NOMO-1 treated with DMSO at 0.1 percent for 48 hours (cell line): ENCODE measurements at regions not wholly inside any gene's neighbourhood (a gene's known extent, or its start where the extent isn't known, plus 50 kb on each side); places are given as distances from the start of the nearest gene placed in this dataset.
"Not testable (repeated sequence)": the region's sequence is repeated elsewhere in the genome, so short reads cannot be mapped to it uniquely, and the experiment has no call there.

Experiments used
- DNase-seq: peaks from one replicate; lab custom pipeline; 2025; ENCODE audit not compliant: unreplicated experiment; lab: John Stamatoyannopoulos, UW

DNA sequence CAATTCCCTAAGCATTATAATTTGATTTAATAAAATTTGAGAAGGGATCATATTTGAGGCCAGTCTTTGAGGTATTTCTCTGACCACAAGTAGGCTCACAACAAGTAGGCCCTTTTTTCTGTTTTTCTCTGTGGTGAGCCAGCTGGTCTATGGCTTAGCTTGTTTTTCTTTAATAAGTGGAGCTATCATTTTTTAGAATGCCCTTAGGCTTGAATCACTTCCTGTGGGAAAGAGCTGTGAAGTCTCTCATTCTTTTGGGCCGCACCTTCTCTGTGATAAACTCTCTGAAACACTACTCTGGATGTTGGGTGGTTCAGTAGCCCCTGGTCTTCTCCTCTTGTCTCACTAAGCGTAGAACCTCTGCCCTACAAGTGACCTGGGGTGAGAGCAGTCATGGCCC, 235.9 kb downstream of the SUCLG1 start:
- no peak for DNase-seq

DNA sequence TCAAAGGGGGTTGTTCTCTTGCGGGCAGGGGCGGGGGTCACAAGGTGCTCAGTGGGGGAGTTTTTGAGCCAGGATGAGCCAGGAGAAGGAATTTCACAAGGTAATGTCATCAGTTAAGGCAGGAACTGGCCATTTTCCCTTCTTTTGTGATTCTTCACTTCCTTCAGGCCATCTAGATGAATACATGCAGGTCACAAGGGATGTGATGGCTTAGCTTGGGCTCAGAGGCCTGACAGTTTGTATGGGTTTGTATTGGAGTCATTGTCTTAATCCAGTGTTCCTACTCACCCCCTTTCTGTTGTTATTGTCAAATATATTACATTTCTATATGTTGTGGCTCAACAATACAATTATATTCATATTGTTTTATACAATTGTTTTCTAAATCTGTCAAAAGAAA, 238.0 kb downstream of the SUCLG1 start:
- not testable (repeated sequence) for DNase-seq

- DNase-seq = no peak
Measured at GRCh38 chr2:84217456-84217855, 241.6 kb downstream of the SUCLG1 start.

- no peak for DNase-seq
Measured at GRCh38 chr2:84214455-84214854, 244.6 kb downstream of the SUCLG1 start.

- DNase-seq = no peak
Measured at GRCh38 chr2:84212611-84213314, 246.3 kb downstream of the SUCLG1 start.

DNA sequence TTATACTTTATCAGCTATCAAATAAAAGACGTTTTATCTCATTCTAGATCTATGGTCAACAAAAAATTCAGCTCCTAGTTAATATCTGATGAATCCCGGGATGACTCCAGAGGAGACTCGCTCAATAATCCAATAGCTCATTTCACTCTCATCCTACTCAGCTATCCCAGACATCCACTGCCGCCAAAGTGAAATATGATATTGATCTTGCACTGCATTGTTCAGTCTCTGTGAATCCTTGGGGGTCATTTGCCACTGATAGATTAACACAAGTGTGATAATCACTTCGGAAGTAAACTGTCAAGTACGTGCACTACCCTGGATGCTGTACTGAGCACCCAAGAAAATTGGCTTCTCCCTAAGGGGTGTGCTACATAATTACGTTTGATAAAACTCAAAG, 249.1 kb downstream of the SUCLG1 start:
- DNase-seq = no peak

GRCh38 chr2:84204995-84205394, 254.1 kb downstream of the SUCLG1 start:
- DNase-seq = no peak

GRCh38 chr2:84202166-84202565, 256.9 kb downstream of the SUCLG1 start:
- DNase-seq = no peak

GRCh38 chr2:84201158-84201557, 257.9 kb downstream of the SUCLG1 start:
- DNase-seq = no peak

- DNase-seq = no peak
Measured at GRCh38 chr2:84197901-84198300, 261.2 kb downstream of the SUCLG1 start.

GRCh38 chr2:84194949-84195644, 264.0 kb downstream of the SUCLG1 start:
- no peak for DNase-seq

DNA sequence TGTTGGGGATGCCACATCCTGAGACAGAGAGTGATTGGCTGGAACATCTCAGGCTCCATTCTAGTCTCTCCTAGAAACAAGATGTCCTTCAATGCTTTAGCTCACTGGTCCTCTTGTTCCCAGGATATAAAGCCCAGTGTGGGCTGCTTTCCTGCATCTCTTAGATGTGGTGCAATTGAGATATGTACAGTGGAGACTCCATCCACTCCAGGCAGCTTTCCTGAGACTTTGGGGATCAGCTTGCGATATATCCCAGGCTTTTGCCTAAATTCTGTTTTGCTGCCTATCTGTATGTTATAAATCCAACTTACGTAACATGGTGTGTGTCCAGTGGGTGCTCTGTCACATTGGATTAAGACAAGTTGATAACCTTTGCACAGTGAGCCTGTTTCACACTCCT, 264.9 kb downstream of the SUCLG1 start:
- no peak for DNase-seq

GRCh38 chr2:84187258-84187657, 271.8 kb downstream of the SUCLG1 start:
- no peak for DNase-seq

- DNase-seq = no peak
Measured at GRCh38 chr2:84181927-84182326, 277.2 kb downstream of the SUCLG1 start.

DNA sequence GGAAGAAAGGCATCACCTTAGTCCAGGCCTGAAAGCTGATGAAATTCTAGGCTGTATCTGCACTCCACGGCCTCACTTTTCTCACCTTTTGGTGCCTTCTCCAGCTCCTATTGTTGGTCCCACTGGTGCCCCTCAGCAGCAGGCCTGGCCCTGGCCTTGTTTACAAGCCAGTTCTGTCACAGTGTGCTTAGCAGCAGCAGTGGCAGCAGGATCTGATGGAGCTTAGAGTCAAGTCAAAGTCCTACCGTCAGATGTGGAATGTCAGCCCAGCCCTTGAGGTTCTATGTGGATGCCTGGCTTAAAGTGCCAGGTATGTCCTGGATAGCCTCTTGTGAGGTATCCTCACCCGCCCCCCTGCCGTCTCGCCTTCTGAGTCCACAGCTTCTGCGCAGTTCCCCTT, 281.3 kb downstream of the SUCLG1 start:
- DNase-seq = no peak

DNA sequence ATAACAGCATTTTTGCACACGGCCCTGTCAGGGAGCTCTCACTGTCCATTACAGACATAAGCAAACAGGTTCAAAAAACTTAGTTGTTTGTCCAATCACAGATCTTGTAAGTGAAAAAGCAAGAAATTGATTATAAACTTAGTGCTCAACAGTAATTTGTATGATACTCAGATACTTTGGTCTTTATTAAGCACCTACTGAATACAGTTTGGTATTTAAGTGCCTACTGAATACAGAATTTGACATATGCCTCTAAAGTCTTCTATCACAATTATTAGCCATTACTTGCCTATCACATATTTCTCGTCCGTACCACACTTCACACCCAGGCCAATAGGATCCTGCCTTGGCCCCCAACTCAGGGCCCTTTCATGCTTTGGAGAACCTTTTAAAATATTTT, 283.1 kb downstream of the SUCLG1 start:
- DNase-seq = no peak

DNA sequence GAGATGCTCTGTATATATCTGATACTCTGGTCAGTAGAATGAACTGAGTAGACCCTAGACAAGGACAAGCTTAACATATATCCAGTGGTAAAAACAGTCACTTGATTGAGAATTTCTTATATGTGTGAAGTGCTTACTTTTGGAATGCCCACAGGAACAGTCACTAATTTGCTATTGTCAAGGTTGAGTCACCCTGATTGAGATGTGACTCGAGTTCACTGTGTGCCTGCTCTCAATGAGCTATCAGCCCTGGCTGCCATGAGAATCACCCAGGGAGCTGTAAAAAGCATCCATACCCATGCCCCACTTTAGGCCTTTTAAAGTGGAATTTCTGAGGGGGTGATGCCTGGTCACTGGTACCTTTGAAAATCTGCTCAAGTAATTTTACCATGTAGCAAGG, 283.7 kb downstream of the SUCLG1 start:
- no peak for DNase-seq

GRCh38 chr2:84173041-84173440, 286.0 kb downstream of the SUCLG1 start:
- DNase-seq = no peak

DNA sequence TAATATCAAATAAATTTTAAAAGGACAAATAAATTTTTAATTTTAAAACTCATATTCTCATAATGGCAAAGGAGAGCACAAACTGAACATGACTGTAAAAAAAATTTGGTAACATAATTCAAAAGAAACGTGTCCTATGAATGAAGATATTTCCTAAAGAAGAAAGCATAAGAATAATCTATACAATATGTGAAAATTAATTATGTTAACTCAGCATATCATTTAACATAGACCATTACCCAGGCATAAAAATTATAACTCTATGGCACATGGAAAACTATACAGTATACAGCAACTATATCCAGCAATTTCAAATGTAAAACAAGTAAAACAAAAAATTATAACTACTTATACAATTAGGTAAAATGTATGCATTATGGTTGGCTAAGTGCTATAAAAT, 288.1 kb downstream of the SUCLG1 start:
- no peak for DNase-seq

DNA sequence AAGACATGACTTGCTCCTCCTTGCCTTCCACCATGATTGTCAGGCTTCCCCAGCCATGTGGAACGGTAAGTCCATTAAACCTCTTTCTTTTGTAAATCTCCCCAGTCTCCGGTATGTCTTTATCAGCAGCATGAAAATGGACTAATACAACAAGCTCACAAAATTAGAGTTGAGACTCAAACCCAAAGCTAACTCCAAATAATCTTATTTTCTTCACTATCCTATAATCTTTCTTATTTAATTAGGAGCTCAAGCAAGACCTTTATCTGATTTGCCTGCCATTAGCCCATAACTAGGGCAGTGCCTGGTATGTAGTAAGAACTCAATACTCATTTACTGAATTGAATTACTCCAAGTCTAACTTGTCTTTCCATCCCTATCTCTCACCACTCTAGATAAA, 289.2 kb downstream of the SUCLG1 start:
- no peak for DNase-seq

GRCh38 chr2:84168552-84168951, 290.5 kb downstream of the SUCLG1 start:
- not testable (repeated sequence) for DNase-seq

GRCh38 chr2:84165256-84165655, 293.8 kb downstream of the SUCLG1 start:
- no peak for DNase-seq

DNA sequence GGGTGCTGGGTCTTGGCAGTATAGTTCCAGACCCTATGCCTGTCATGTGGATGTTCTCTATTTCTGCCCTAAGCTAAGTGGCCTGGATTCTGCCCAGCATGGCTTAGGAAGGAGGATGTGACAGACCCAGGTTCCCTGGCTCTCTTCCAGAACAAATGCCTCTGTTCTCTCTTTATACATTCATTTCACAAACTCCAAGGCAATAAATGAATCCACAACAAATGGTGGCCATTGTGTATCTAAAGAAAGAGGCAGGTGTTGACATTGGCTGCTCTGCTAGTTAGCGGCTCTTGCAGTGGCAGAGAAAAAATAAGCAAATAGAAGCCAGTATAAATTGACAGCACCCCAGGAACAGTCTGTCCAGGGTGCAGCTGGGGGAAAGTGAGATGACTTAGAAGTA, 298.6 kb downstream of the SUCLG1 start:
- DNase-seq = no peak
